SIG-M5 treated with dmso at 0.1 percent for 504 hours (cell line): ENCODE measurements at regions not wholly inside any gene's neighbourhood (a gene's known extent, or its start where the extent isn't known, plus 50 kb on each side); places are given as distances from the start of the nearest gene placed in this dataset.

Source experiments
- DNase-seq: peaks from one replicate; lab custom pipeline; 2025; ENCODE audit not compliant: unreplicated experiment; lab: John Stamatoyannopoulos, UW

DNA sequence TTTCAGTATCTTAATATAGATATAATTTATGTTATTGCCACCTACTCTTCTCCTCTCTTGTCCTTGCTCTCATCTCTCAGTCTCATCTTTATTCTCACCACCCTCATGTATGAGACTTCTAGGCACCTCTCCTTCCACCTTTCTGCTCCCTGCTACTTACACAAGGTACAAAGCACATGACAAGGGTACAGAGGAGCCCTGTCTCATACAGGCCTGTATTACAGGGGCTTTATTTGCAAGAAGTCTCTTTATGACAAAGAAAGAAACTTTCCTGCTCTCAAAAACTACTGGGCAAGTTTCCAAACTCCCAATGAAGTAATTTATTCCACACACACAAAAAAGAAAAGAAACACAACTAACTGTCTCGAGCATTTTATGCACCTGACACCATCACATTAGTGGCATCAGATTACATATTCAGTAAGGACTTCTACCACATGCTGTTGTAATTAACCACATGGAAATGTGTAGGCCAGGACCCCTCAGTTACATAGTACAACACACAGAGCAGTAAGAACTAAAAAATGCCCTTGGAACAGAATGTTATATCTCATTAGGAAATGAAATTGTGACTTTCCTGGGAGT is 253.1 kb downstream of the FZD1 start:
- DNase-seq: no peak

DNA sequence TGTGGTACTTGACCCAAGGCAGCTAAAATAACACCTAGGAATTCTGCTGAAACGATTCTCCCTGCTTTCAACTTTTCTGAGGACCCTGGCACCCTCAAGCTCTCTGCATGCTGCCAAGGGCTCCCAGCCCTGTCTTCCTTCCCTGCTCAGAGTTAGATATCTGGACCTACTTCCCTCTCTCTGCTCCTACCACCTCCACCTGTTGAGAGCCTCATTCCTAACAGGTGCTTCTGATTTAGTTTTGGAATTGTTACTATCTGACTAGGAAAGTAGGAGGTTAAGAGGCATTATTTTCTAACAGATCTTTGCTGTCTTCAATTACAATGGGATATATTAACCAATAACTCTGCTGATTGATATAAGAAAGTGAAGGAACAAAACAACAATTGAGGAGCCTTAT is 253.8 kb downstream of the FZD1 start:
- no peak for DNase-seq

DNA sequence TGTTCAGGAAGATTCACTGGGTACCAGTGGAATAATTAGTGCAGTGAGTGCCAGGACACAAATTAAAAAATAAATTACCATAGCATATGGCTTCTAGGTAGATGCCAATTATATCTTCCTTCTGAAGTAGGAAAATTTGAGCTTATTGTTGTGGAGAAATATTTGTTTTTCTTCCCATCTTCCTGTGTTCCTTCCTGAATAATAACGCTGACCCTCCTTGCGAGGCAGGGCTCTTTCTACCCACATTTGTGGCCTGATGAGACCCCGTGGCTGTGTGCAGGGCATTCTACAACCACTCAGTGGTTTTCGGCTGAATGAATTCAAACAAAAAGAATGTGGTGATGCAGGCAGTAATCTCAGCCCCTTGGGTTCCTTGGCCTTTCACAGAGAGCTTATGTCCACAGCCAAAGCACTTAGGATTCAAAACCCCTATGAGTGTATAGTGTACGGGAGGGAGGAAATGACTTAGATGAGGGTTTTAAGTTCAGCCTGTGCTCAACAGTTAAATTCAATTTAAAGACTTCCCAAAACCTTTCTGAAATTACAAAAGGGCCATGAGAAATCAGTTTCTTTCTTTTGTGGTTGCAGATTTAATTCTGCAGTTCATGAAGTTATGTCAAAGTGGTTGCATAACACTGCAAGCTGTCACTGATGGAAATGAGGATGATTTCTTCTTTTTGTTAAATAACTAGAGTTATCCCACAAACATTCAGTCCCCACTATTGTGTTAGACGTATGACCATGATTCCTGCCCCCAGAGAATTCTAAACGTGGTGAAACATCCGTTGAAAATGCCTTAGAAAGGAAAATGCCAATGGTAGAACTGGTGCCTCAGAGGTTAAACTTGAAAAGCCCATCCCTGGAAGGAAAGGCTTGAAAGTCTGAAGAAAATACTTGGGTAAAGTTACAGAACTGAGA is 255.3 kb downstream of the FZD1 start:
- no peak for DNase-seq

DNA sequence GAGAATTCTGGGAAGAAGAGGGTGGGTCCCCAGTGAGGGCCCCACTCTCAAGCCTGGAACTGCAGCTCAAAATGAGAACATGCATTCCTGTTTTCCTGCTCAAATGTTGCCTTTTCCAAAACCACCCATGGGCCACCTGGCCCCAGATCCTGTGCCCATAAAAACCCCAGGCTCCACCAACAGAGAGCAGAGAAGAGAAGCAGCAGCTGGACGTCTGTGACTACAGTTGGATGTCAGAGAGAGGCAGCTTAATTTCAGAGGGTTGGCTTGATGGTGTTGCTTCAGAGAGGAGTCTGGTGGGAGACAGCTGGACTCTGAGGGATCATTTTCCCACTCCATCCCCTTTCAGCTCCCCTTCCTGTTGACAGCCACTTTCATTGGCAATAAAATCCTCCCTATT is 256.4 kb downstream of the FZD1 start:
- no peak for DNase-seq

DNA sequence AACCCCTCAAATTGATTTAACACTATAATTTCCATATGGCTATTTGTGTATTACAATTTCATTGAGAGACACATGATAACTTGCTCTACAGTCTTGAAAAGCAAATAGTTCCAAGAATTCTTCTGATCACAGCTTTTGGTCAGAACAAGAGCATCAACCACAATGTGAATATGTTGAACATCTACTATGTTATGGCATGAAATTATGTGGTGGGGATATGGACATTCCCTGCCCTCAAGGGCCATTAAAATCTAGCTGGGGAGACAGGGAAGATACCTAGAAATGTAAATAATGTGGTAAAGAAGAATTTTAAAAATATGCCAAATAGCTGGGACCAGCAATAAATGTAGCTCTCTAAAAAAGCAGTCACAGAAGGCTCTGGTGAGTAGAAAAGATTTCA is 262.2 kb downstream of the FZD1 start:
- no peak for DNase-seq

DNA sequence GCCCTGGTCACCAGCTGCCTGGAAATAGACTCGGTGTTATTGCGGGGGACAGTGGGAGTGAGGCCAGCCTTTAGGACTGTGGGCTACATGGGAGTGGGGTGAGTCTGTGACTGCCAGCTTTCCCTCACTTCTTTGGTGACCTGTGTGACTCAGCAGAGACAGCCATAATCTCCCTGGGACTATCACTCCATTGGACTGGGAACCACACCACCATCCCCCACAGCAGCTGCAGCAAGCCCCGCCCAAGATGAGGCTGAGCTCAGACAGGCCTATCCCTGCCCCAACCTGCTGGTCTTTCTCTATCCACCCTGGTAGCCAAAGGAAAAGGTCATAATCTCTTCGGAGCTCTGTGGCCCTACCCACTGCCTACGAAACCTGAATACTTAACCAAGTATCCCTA is 263.2 kb downstream of the FZD1 start:
- DNase-seq: no peak

DNA sequence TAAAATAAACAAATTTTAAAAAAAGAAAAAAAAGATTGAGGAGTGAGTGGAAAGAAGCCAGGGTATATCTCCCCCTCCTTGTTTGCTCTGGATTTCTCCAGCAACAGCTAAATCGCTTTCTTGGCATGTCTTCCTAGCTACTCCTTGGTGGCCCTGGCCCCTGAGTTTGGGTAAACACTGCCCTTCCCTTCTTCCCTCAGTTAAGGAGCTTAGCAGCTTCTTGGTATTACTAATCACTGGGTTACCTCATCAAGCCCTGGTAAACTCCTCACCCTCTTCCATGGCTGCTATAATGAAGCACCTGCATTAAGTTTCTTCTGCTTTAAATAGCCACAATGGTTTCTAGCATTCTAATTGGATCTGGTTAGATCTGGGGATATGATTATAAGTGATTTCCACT is 269.8 kb downstream of the FZD1 start:
- no peak for DNase-seq

DNA sequence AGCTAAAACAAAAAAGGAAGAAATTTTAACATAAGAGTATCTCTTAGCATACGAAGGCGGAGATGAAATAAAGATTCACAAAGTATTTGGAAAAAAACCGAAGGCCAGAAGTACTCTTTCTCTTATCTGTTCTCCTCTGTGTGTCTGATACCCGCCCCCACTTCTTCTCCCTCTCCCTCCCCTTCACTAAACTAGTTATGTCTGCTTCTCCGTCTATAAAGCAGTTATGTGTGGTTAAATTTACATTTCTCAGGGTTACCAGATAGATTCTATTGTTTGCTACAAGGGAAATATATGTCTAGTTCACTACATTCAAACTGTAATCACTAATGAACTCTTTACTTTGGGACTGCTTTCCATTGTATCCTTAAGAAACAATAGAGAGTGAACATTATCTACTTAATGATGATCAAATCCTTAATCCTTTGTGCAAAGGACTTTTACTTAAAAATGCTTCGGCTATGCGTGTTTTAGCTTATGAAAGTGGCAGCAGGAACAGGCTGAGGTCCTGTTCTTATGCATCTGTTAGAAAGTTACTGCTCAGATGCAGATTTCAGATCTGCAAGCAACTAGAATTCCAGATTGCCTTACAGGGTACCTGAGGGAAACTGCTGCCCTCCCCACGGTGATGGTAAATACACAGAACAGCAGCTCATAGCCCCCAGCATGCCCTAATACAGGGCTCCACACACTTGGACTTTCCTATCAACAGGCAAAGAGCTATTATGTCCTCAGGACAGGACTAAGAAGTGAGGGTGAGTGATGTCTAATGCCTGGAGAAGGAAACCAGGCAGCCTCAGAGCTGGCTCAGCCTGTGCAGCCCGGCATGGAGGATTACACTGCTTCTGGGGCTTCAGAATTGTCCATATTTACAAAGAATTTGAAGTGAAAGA is 273.3 kb downstream of the FZD1 start:
- no peak for DNase-seq

DNA sequence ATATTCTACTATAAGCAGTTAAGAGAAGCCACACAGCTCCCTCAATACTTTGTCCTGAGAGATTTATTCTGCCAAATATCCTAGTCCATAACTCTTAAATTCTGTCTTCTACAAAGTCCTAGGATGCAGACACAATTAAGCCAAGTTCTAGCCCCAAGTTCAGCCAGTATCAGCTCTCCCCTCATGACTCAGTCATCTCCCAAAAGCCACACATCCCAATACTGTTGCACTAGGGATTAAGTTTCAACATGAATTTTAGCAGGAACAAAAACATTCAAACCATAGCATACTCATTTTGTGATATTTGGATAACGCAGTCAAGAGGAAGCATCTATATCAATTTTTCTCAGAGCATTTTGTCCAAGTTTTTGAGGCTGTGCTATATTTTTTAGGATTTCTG is 277.4 kb downstream of the FZD1 start:
- no peak for DNase-seq

DNA sequence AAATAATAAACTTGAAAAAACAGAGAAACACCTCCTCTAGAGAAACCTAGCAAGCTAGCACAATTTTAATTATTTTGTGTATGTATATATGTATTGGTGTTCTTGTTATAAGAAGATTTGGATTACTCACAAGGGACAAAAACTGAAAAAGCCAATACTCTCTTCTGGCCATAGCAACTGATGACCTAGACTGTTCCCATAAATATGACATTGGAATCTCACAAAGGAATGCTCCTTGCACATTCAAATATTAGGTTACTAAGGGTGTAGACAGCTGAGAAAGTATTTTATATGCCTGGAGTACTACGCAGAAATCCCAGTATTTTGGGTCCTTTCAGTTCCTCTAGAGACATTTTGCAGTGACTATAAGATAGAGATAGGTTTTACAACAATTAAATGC is 279.4 kb downstream of the FZD1 start:
- no peak for DNase-seq

DNA sequence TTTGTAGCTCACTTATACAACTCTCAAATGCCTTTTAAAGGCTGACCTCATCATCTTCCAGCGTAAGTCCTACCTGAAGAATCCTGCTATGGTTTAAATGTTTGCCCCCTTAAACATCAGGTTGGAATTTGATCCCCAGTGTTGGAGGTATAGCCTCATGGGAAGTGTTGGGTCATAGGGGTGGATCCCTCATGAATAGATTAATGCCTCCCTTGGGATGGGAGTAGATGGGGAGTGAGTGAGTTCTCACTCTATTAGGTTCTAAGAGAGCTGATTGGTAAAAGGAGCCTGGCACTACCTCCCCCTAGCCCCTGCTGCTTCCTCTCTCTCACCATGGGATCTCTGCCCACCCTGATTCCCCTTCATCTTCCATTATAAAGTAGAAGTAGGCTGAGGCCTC is 285.6 kb downstream of the FZD1 start:
- no peak for DNase-seq

DNA sequence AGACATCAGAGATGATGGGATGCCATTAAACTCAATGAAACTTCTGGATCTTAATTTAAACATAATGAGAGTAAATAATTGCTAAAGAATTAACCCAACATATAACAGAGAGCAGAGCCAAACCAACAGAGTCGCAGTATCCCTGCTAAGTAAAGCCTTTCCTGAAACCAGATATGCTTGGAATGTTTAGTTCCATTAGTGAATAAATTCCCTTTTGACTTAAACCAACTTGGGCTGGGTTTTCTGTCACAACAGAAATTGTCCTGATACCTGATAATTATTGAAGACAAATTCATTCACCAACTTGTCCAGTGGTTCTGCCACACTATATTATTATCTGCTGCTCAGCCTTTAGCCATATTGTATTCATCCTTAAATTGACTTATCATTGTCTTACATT is 286.7 kb downstream of the FZD1 start:
- DNase-seq: no peak

DNA sequence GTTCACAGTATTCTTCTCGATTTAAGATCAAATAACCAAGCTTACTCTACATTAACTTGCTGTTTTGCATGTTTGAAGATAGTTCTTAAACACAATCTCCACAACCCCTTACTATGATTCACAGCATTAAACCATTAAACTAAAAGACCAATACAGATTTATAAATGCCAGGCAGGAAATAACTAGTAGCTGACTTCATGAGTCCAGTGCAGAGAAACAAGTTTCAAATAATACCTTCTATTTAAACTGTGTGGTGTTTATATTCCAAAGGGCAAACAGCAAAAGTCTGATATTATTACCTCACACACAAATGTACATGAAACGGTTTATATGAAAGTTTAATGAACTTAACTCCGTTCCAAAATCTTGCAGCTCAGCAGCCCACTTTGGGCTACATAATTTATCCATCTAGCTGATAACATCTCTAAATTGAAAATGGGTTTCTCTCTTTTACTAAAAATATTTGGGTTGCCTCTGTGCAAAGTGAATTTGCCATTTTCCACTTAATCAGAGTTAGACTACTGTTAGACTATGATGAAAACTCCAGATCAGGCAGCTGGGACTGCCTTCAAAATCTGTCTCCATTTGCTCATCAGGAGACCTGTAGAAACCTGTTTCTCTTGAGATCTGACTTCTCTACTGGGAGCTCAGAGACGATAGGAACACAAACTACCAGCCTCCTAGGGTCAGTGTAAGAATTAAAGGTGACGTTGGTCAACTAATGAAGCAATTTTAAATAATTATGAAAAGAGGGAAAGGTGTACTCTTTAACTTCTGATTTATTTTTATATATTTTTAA is 287.3 kb downstream of the FZD1 start:
- no peak for DNase-seq

DNA sequence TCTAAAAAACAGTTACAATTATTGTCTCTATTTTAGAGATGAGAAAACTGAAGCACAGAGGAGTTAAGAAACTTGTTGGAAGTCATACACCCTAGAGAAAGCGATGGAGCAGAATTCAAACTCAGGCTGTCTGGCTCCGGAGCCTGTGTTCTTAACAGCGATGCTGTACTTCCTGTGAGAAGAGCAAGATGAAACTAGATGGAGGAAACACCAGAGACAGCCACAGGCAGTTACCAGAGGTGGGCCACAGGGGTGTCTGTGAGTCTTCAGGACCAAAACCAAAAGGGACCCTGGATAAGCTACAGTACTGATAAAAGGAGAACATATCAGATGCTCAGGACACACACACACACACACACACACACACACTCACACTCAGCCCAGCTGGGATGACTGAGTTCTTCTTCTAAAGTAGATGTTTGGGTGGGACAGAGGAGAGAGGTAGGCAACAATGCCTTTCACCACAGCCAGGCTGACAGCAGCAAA is 289.2 kb downstream of the FZD1 start:
- DNase-seq: no peak

DNA sequence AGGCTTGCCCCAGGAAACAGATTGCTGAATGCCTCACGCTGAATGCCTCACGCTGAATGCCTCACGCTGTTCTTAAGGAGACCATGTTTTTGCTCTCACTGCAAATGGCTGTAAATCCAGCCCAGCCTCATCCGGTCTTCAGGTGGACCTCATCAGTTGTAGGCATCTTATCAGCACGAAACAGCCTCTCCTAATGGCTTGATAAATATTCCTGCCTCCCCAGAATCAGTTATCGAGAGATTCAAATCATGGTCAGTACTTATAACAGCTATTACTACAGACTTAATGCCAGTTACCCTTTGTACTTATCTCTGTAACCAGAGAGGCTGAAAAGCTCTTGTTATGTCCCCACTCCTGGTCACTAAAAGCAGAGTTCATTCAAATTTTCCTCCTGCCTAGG is 290.6 kb downstream of the FZD1 start:
- DNase-seq: no peak

DNA sequence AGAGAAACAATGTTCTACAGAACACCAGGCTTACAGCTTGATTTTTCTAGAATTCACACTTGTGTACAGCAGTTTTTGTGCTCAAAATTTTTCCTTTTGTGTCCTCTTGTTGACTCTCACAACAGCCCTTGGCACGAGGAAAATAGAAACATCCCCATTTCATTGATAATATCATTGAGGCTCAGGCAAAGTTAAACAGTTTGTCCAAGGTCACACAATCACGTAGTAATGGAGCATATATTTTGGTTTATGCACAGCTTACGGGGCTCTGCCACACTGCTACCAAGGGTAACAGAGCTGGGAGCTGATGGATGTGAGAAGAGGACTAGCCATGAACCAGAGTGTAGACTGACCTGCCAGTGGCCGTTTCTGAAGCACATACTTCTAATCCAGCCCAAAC is 292.0 kb downstream of the FZD1 start:
- no peak for DNase-seq

DNA sequence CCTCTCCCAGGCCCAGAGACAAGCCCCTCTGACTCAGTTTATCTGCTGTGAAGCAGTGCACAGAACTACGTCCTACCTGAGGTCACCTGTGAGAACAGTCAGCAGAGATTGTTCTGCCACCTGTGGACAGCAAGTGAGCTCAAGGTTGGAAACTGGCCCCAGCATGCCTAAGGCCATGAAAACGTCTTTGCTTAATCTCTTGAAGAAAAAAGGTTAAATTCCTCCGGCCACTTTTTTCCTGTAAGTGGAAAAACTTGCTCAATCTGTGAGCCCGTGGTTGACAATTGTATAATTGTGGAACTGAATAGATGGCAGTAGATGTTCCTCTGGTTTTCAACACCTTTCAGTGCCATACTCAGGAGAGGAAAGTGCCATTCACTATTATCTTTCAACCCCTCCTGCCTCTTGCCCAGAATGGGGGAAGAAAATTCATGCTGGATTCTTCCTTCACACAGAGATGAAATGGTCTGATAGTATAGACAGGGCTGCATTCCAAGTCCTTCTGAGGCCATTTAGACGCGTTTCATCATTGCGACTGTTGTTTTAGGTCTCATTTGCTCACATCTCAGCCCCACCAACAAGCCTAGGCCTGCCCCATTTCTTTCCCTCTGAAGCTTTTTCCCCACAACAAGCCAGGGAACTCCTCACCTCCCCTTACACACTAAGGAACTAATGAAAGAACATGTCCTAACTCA is 292.9 kb downstream of the FZD1 start:
- DNase-seq: no peak

DNA sequence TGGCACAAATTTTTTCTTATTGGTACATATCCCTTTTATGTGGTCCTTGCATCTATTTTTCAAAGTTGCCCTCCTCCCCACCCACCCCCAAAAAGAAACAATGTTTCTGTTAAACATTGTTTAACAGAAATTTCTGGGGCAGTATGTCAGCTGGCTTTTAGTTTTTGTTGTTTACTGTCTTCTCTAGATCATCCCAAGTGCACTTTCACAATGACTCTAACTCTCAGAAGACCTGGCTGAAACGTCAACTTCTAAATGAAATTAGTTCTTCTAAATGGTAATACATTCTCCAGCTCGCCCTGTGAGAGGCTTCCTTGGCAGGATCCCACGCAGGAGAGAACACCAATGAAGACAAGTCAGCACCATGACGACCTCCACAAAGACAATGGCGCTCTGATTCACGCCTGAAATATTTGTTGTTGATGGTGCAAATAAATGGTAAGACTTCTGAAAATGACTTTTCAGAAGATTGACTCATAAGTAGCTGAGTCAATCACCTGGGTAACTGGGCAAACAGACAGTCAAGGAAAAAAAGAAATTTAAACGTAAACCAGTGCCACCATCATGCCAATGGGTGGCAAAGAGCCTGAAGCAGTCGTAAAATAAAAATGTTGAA is 293.7 kb downstream of the FZD1 start:
- no peak for DNase-seq

DNA sequence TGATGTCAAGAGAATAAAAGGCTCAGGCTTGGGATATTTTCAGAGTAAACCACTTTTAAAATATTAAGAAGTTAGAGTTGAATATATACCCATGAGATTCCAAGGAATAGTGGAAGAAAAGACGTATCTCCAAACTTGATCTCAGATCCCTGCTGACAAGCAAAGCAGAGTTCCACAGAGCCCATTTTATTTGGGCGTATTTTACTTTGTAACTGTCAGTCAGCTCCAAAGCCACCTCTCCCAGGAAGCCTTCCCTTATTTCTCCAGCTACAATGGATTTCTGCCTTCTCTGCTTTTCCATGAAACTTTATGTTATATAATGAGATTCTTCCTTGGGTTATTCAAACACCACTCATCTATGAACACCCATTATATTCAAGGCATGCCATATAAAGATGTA is 295.7 kb downstream of the FZD1 start:
- no peak for DNase-seq

DNA sequence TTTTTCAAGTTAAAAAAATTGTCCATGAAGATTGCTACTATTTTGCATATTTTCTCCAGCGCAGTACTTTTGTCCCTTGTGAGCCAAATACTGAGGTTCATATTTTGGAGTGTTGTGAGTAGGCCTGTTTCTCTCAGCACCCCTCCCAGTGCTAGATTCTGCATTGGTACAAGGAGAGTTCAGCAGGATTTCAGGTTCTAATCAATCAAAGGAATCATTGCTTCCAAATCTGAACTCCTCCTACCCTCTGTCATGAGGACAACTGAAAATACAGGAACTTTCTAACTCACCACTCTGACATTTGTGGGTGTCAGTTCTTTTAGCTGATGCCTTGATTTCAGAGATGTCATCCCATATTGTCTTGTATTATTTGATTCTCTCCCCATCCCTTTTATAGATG is 299.9 kb downstream of the FZD1 start:
- no peak for DNase-seq
